ENCODE measurements at regions not wholly inside any gene's neighbourhood (a gene's known extent, or its start where the extent isn't known, plus 50 kb on each side); places are given as distances from the start of the nearest gene placed in this dataset.

- H3K36me3 Mint-ChIP-seq (ENCODE audit: low read depth) = peaks cover 50% of the 10 kb centered on the region
- H3K27ac ChIP-seq (ENCODE audit: low read depth) = no peak overlapping the region
- H3K27me3 ChIP-seq (ENCODE audit: insufficient read depth) = no peaks in the 10 kb centered on the region
Observed at GRCh38 chr3:965826-966225, 127.0 kb upstream of the CNTN6 start.

More at GRCh38 chr3:965826-966225, 127.0 kb upstream of the CNTN6 start:
- Histone ChIP-seq H3K4me2 (no peak overlapping the region), H3K9me2 (ENCODE audit: insufficient read depth) (peaks cover 3% of the 10 kb centered on the region; the same call in 1 of the 2 replicates), H4K20me1 (replicated peaks; ENCODE audit: insufficient read depth) (no peaks in the 10 kb centered on the region), H2AFZ (peak overlapping the region; percentile 31), H3K4me3 (no peak overlapping the region), H3F3A (replicated peaks; ENCODE audit: low read depth) (no peaks in the 10 kb centered on the region), H3K79me2 (replicated peaks; ENCODE audit: insufficient read depth) (no peaks in the 10 kb centered on the region), H3K4me1 (ENCODE audit: insufficient read depth) (no peaks in the 10 kb centered on the region), H3K36me3 (ENCODE audit: insufficient read depth) (no peaks in the 10 kb centered on the region)
- Mint-ChIP-seq H3K4me3 (no peak overlapping the region), H3K27ac (no peak overlapping the region), H3K9me3 (peaks cover 94% of the 10 kb centered on the region), H3K4me1 (no peaks in the 10 kb centered on the region), H3K27me3 (ENCODE audit: insufficient read depth, low read depth, poor library complexity) (peaks cover under 1% of the 10 kb centered on the region)
- ATAC-seq = no peak
- no peak for TF ChIP-seq REST (IDR thresholded peaks at IDR 0.05; ENCODE audit: unreplicated experiment)
- TF ChIP-seq ZNF331 (CRISPR knock-in tag; IDR thresholded peaks at IDR 0.05; ENCODE audit: low read depth) = no peak
- TF ChIP-seq EZH2phosphoT487 (IDR thresholded peaks at IDR 0.05; ENCODE audit: unreplicated experiment) = no peak
- TF ChIP-seq EZH2 (IDR thresholded peaks at IDR 0.05; ENCODE audit: low read depth, unreplicated experiment) = no peak
- no peak for TF ChIP-seq ZNF114 (CRISPR knock-in tag; IDR thresholded peaks at IDR 0.05)
- TF ChIP-seq CTCF (conservative IDR thresholded peaks at IDR 0.05; ENCODE audit: low read depth in 2 of 2) = no peak
- no peak for TF ChIP-seq JUNB (IDR thresholded peaks at IDR 0.05; ENCODE audit: unreplicated experiment)
- no peak for TF ChIP-seq ETS1 (IDR thresholded peaks at IDR 0.05)
- no peak for TF ChIP-seq CREB1 (CRISPR knock-in tag; IDR thresholded peaks at IDR 0.05; ENCODE audit: low read depth)
- DNase-seq (ENCODE audit: low spot score) = no peak

Measured in GM23338 (cell line).